HG03139 (cell line): ENCODE measurements at regions not wholly inside any gene's neighbourhood (a gene's known extent, or its start where the extent isn't known, plus 50 kb on each side); places are given as distances from the start of the nearest gene placed in this dataset.

Experiments used
- ATAC-seq: cut with Tn5 transposase; IDR thresholded peaks from one replicate; pipeline ENCODE4 v1.9.1; 2021; ENCODE audit not compliant: unreplicated experiment

DNA sequence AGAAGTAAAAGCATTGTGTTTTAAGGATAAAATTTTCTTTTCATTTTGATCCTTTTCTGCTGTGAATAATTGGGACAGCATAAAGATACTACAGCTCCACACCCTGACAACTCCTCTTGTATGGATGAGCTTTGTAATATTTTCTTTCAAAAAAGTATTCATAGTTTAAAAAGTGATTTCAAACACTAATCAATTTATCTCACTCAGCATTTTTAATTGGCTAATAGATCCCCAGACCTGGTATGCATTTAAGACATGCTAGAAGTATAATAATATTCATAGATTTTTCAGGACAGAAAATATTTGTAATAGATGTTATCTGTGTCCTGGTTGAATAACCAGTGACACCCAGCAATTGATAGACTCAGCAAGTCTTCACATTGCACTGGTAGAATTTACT lies 510.7 kb downstream of the RIT2 start:
- no peak for ATAC-seq

DNA sequence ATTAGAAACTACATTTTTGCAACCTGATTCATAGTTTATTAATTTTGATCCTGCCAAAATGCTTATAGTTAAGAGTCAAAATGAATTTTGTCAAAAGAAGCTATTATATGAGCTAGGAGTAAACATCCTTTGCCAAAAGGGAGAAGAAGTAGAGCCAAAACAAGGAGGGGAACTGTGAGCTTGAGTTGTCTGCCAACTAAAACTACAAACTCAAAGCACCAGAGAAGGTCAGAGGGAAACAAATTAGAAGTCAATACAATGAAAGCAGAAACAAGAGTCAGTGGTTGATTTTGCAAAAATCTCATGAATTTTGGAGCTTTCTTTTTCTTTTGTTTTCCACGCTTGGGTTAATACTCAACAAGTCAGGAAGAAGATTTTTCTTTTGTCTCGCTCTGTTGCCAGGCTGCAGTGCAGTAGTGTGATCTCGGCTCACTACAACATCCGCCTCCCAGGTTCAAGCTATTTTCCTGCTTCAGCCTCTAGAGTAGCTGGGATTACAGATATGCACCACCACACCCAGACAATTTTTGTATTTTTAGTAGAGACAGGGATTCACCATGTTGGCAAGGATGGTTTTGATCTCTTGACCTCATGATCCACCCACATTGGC lies 508.5 kb downstream of the RIT2 start:
- ATAC-seq, result no peak

DNA sequence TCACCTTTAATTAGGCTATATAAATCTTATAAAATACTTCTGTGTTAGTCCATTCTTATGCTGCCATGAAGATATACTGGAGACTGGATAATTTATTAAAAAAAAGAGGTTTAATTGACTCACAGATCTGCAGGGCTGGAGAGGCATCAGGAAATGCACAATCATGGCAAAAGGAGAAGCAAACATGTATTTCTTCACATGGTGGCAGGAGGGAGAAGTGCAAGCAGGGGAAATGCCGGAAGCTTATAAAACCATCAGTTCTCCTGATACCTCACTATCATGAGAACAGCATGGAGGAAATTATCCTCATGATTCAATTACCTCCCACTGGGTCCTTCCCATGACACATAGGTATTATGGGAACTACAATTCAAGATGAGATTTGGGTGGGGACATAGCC lies 504.4 kb downstream of the RIT2 start:
- no peak for ATAC-seq

- no peak for ATAC-seq
Measured at GRCh38 chr18:42614619-42615293, 500.7 kb downstream of the RIT2 start.

- ATAC-seq, result no peak
Measured at GRCh38 chr18:42617221-42617620, 498.3 kb downstream of the RIT2 start.

DNA sequence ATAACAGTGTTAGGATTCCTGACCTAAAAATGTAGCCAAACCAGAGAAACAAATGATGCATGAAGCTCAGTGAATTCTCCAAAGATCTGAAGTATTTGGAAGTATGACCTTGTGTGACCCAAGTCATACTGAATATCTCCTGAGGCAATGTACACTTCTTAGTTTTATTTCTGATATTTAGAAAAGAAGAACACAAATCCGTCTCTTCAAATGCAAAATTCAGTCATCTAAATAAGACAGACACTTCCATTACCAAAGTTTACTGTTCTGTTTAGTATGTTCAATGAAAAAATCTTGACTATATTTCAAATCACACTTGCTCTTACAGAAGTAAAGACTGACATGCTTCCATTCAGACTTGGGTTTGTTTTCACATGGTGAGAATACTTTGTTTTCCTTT lies 495.7 kb downstream of the RIT2 start:
- ATAC-seq, result no peak

- ATAC-seq, result no peak
Measured at GRCh38 chr18:42620657-42621056, 494.8 kb downstream of the RIT2 start.

DNA sequence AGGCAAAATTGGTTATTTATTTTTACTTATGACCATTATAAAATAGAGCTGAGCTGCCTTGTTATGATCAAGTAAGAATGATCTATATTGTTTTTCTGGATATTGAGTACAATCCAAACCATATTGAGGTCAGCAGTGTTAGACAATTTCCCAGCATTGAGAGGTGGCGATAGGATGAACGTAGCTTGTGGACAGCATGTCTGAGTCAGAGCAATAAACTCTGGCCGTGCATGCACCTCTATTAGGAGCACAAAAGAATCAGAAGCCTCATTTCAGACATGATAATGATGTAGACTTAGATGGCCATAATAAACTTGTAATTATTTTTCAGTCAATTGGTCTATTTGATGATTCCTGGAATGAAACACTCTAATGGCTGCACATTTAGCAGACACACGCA lies 491.6 kb downstream of the RIT2 start:
- ATAC-seq, result no peak

GRCh38 chr18:42632801-42633200 lies 482.7 kb downstream of the RIT2 start:
- ATAC-seq, result no peak

GRCh38 chr18:42635378-42636048 lies 480.0 kb downstream of the RIT2 start:
- ATAC-seq, result no peak

GRCh38 chr18:42636309-42636708 lies 479.2 kb downstream of the RIT2 start:
- no peak for ATAC-seq

- ATAC-seq, result no peak
Measured at GRCh38 chr18:42640160-42640559, 475.3 kb downstream of the RIT2 start.

DNA sequence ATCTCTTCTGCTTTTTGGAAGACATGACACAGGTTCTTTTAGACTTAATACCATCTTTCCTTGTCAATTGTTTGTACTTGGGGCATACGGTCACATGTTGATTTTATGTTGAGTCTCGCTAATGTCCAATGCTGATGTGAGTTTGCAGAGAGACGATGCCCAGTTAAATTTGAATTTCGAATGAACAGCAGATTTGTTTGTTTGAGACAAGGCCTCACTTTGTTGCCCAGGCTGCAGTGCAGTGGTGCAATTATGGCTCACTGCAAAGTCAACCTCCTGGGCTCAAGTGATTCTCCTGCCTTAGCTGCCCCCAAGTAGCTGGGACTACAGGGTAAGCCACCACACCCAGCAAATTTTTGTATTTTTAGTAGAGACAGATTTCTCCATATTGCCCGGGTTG lies 473.5 kb downstream of the RIT2 start:
- no peak for ATAC-seq

- ATAC-seq, result no peak
Measured at GRCh38 chr18:42644729-42645131, 470.8 kb downstream of the RIT2 start.

GRCh38 chr18:42649331-42650035 lies 466.0 kb downstream of the RIT2 start:
- no peak for ATAC-seq

DNA sequence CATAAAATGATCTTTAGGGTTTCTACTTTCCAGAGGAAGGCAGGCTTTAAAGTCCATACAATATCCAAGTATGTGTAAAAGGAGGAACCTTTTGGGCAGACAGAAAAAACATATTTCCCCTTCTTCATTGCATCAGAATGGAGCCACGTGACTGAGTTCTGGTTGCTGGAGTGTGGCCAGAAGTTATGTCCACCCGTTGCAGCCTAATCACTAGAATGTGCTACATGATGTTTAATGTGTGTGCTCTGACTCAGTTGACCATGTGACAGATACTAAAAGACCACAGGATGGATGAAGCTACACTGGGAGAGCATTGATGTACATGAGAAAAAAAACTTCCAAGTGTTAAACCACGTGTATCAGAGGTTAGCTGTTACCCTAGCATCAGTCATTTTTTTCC lies 460.9 kb downstream of the RIT2 start:
- ATAC-seq, result no peak

DNA sequence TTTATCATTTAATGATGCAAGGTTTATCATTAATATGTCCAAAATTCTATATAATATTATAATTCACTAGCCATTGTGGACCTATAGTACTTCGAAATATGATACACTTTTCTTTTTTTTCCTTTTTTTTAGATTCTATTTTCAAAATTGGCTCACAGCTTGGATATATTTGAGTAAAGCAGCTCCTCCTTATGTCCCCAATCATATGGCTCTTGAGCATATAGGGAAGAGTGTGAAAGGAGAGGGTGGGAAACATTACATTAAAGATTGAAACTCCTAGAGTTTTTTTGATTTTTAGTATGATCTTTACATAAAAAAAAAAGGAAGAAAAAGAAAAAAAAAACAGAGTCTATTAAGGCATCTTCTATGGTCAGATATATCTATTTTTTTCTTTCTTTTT lies 457.9 kb downstream of the RIT2 start:
- ATAC-seq, result no peak

- ATAC-seq, result no peak
Measured at GRCh38 chr18:42658171-42658570, 457.3 kb downstream of the RIT2 start.

- no peak for ATAC-seq
Measured at GRCh38 chr18:42659187-42659586, 456.3 kb downstream of the RIT2 start.

DNA sequence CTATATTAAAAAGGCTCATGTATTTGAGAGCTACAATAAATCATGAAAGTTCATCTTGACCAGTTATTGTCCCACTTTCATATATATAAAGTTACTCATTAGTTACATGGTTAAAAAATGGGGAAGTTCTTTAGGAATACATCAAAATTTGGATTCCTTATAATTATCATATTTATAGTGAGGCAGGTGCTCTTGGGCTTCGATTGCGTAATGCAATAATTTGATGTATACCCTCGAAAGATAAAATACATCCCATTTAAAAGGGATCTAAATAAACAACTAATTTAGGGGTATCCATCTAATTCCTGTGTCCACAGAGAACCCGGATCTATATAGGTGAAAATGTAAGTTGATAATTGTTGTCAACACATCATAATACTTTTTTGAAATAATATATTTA lies 444.6 kb downstream of the RIT2 start:
- no peak for ATAC-seq

DNA sequence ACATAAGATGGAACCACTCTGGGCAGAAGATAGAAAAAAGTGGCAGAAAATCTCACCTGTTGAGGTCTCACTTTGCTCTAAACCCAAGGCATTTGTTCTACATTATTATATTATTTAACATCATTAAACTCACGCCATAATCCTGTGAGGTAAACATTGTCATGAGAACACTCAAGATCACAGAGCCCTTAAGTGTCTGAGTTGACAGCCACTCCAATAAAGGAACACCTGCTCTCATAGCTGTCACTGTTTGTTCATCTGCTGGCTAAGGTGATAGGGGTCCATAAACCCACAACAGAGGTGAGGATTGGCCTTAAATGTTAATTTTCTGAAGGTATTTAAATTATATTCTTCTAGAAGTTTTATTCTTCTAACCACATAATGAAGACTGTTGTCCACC lies 439.7 kb downstream of the RIT2 start:
- ATAC-seq, result no peak

DNA sequence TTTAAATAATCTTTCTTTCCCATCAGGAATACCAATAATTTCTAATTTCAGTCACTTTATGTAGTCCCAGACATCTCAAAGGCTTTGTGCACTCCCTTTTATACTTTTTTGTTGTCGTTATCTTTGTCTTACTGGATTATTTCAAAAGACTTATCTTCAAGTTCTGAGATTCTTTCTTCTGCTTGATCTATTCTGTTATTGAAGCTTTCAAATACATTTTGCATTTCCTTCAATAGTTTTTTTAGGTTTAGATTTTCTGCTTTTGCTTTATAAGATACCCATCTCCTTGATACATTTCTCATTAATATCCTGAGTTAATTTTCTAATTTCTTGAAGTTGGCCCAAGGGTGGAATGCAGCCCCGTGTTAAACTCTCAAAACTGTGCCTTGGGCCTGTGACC lies 432.4 kb downstream of the RIT2 start:
- no peak for ATAC-seq
